H1 (cell line): ENCODE measurements at regions not wholly inside any gene's neighbourhood (a gene's known extent, or its start where the extent isn't known, plus 50 kb on each side); places are given as distances from the start of the nearest gene placed in this dataset.

Experiments
- CTCF ChIA-PET: fragments of 300-600 bp; sonication (Branson Sonifier 250); formaldehyde crosslinking; loops from one replicate; lab custom pipeline; 2021; ENCODE audit not compliant: partially characterized antibody; lab: Charles Lee
- POLR2A ChIA-PET: fragments of 300-600 bp; sonication (Branson Sonifier 250); formaldehyde crosslinking; loops from one replicate; lab custom pipeline; 2021; ENCODE audit warnings: inconsistent platforms; ENCODE audit not compliant: partially characterized antibody; lab: Charles Lee
- DNase-seq, 2 experiments: peaks; one replicate each; pipeline versions ENCODE4 v3.0.0 to v3.0.0-alpha.2; 2010 to 2022; ENCODE audit warnings: low spot score in 2 of 2, low read depth in 1 of 2, mixed read lengths in 1 of 2
- FAIRE-seq: peaks from 2 replicates; lab custom pipeline; 2011; peaks lifted over from hg19 to GRCh38; lab: Jason Lieb, UNC
- H2AFZ ChIP-seq: 2 replicates; pipeline ENCODE4 v1.8.1; 2012; ENCODE audit warnings: low read length, inconsistent platforms
- H2AK5ac ChIP-seq: 2 replicates; pipeline ENCODE4 v1.6.1; 2013; ENCODE audit warnings: low read depth, low read length
- H2BK120ac ChIP-seq: replicated peaks from 2 replicates; pipeline ENCODE3; 2013; ENCODE audit warnings: low read depth, low read length, inconsistent platforms
- H2BK12ac ChIP-seq: 2 replicates; pipeline ENCODE4 v1.6.1; 2013; ENCODE audit warnings: low read depth, low read length
- H2BK15ac ChIP-seq: 2 replicates; pipeline ENCODE4 v1.6.1; 2013; ENCODE audit warnings: low read length
- H2BK20ac ChIP-seq: 2 replicates; pipeline ENCODE4 v1.6.1; 2013; ENCODE audit warnings: low read length
- H2BK5ac ChIP-seq: 2 replicates; pipeline ENCODE4 v1.6.1; 2013; ENCODE audit warnings: low read depth, low read length
- H3K14ac ChIP-seq: 2 replicates; pipeline ENCODE4 v1.6.1; 2013; ENCODE audit warnings: inconsistent platforms; ENCODE audit not compliant: insufficient read length
- H3K18ac ChIP-seq: 2 replicates; pipeline ENCODE4 v1.6.1; 2013; ENCODE audit warnings: low read length; ENCODE audit errors: extremely low read depth
- H3K23ac ChIP-seq: 2 replicates; pipeline ENCODE4 v1.6.1; 2013; ENCODE audit warnings: inconsistent platforms; ENCODE audit not compliant: insufficient read length
- H3K23me2 ChIP-seq: 2 replicates; pipeline ENCODE4 v1.6.1; 2013; ENCODE audit warnings: low read depth, low read length
- H3K27ac ChIP-seq: 2 replicates; pipeline ENCODE4 v1.6.1; 2011; ENCODE audit warnings: low read depth, low read length, inconsistent platforms
- H3K27me3 ChIP-seq, 4 experiments: replicated peaks in 1 of 4; 1 replicate in 1 of 4; 2 replicates in 3 of 4; pipeline versions ENCODE4 v1.6.1 to v1.8.1; 2011 to 2013; ENCODE audit warnings: low read length in 3 of 4, mild to moderate bottlenecking in 3 of 4, inconsistent platforms in 2 of 4, mixed read lengths in 2 of 4, moderate library complexity in 1 of 4; ENCODE audit not compliant: control insufficient read depth in 3 of 4, insufficient read depth in 3 of 4; ENCODE audit errors: extremely low read depth in 1 of 4
- H3K36me3 ChIP-seq, 4 experiments: 2 replicates each; pipeline versions ENCODE4 v1.6.1 to v1.8.1; 2011 to 2013; ENCODE audit warnings: mild to moderate bottlenecking in 4 of 4, low read length in 3 of 4, moderate library complexity in 2 of 4, control low read depth in 1 of 4, inconsistent platforms in 1 of 4; ENCODE audit not compliant: insufficient read depth in 4 of 4, control insufficient read depth in 2 of 4
- H3K4ac ChIP-seq: replicated peaks from 2 replicates; pipeline ENCODE3; 2013; ENCODE audit warnings: low read length, low read depth, mixed read lengths, inconsistent platforms; ENCODE audit not compliant: insufficient read length
- H3K4me1 ChIP-seq, 4 experiments: replicated peaks in 1 of 4; 1 replicate in 1 of 4; 2 replicates in 3 of 4; pipeline versions ENCODE4 v1.6.1 to v1.8.1; 2011 to 2013; ENCODE audit warnings: low read length in 3 of 4, inconsistent platforms in 2 of 4, mixed read lengths in 1 of 4; ENCODE audit not compliant: insufficient read depth in 4 of 4, control insufficient read depth in 3 of 4
- H3K4me2 ChIP-seq, 2 experiments: 2 replicates each; pipeline versions ENCODE4 v1.6.1 to v1.8.1; 2011 to 2013; ENCODE audit warnings: low read depth in 2 of 2, low read length in 2 of 2, control low read depth in 1 of 2, inconsistent platforms in 1 of 2, mild to moderate bottlenecking in 1 of 2; ENCODE audit not compliant: insufficient read depth in 1 of 2
- H3K4me3 ChIP-seq, 4 experiments: fragments of 200-600, 300-600 bp in 1 of 4; sonication (generic), shearing (Covaris generic), sonication (Bioruptor Twin) in 1 of 4; 2 replicates each; pipeline versions ENCODE4 v1.5.1 to v1.8.1; 2011 to 2016; ENCODE audit warnings: low read length in 4 of 4, low read depth in 3 of 4, control low read depth in 2 of 4, inconsistent platforms in 2 of 4, mild to moderate bottlenecking in 2 of 4, mixed read lengths in 1 of 4, moderate library complexity in 1 of 4; ENCODE audit not compliant: insufficient read depth in 2 of 4; ENCODE audit errors: extremely low read depth in 1 of 4
- H3K56ac ChIP-seq: replicated peaks from 2 replicates; pipeline ENCODE3; 2013; ENCODE audit warnings: low read depth, mild to moderate bottlenecking, mixed read lengths, low read length, inconsistent platforms; ENCODE audit not compliant: insufficient read length
- H3K79me1 ChIP-seq: 2 replicates; pipeline ENCODE4 v1.6.1; 2013; ENCODE audit warnings: low read depth, low read length, control low read depth
- H3K79me2 ChIP-seq, 2 experiments: 2 replicates each; pipeline versions ENCODE4 v1.6.1 to v1.8.1; 2012 to 2013; ENCODE audit warnings: low read length in 2 of 2, mild to moderate bottlenecking in 2 of 2, inconsistent platforms in 1 of 2; ENCODE audit not compliant: insufficient read depth in 2 of 2, control insufficient read depth in 1 of 2
- H3K9ac ChIP-seq, 4 experiments: replicated peaks in 1 of 4; 1 replicate in 1 of 4; 2 replicates in 3 of 4; pipeline versions ENCODE4 v1.6.1 to v1.8.1; 2011 to 2013; ENCODE audit warnings: low read depth in 3 of 4, low read length in 3 of 4, control low read depth in 2 of 4, mild to moderate bottlenecking in 2 of 4, moderate library complexity in 2 of 4, inconsistent platforms in 1 of 4; ENCODE audit errors: extremely low read depth in 1 of 4
- H3K9me3 ChIP-seq, 2 experiments: 2 replicates each; pipeline versions ENCODE4 v1.6.1 to v1.8.1; 2012 to 2013; ENCODE audit warnings: mild to moderate bottlenecking in 2 of 2, moderate library complexity in 2 of 2, control low read depth in 1 of 2, inconsistent platforms in 1 of 2, low read depth in 1 of 2, low read length in 1 of 2, mixed read lengths in 1 of 2; ENCODE audit not compliant: insufficient read depth in 2 of 2
- H4K20me1 ChIP-seq, 2 experiments: replicated peaks in 1 of 2; 2 replicates each; pipeline versions ENCODE3 to v1.8.1; 2011 to 2013; ENCODE audit warnings: inconsistent platforms in 2 of 2, low read length in 2 of 2, mild to moderate bottlenecking in 1 of 2; ENCODE audit not compliant: insufficient read depth in 2 of 2, control insufficient read depth in 1 of 2
- H4K5ac ChIP-seq: 2 replicates; pipeline ENCODE4 v1.6.1; 2013; ENCODE audit warnings: low read length, low read depth, mixed read lengths, inconsistent platforms; ENCODE audit not compliant: insufficient read length
- H4K8ac ChIP-seq: 2 replicates; pipeline ENCODE4 v1.8.0; 2013; ENCODE audit warnings: mild to moderate bottlenecking, moderate library complexity, low read length, inconsistent platforms; ENCODE audit not compliant: insufficient read depth; ENCODE audit errors: extremely low read depth
- H4K91ac ChIP-seq: replicated peaks from 2 replicates; pipeline ENCODE3; 2013; ENCODE audit warnings: low read length, mixed read lengths, inconsistent platforms; ENCODE audit not compliant: insufficient read length
- CBX8 ChIP-seq: fragments of 300-800, 300-1000 bp; sonication (generic); IDR thresholded peaks from 2 replicates; pipeline ENCODE4 v1.7.1; 2016; ENCODE audit warnings: low read depth, low read length, borderline replicate concordance
- HDAC2 ChIP-seq, 2 experiments: fragments of 300-600 bp in 1 of 2; sonication (generic) in 1 of 2; IDR thresholded peaks; 2 replicates each; pipeline ENCODE4 v1.6.1; 2011 to 2012; ENCODE audit warnings: low read depth in 2 of 2, low read length in 2 of 2, mild to moderate bottlenecking in 2 of 2, moderate library complexity in 2 of 2, borderline replicate concordance in 1 of 2, inconsistent platforms in 1 of 2
- HDAC6 ChIP-seq: IDR thresholded peaks from one replicate; pipeline ENCODE4 v1.7.1; 2012; ENCODE audit warnings: low read depth, mild to moderate bottlenecking, inconsistent platforms, low read length, moderate library complexity
- JUN ChIP-seq: IDR thresholded peaks from 2 replicates; pipeline ENCODE4 v1.6.1; 2011; ENCODE audit warnings: low read depth, mild to moderate bottlenecking, improper control_type of control experiment, low read length
- JUND ChIP-seq: IDR thresholded peaks from 2 replicates; pipeline ENCODE4 v1.6.1; 2011; ENCODE audit warnings: mild to moderate bottlenecking, improper control_type of control experiment, low read length
- NANOG ChIP-seq: IDR thresholded peaks from 2 replicates; pipeline ENCODE4 v1.6.1; 2011; ENCODE audit warnings: low read length, low read depth, mild to moderate bottlenecking, inconsistent platforms; ENCODE audit not compliant: insufficient read depth, poor library complexity, severe bottlenecking
- POLR2A ChIP-seq, 2 experiments: IDR thresholded peaks; 1 replicate in 1 of 2; 2 replicates in 1 of 2; pipeline ENCODE4 v1.6.1; 2011; ENCODE audit warnings: low read depth in 2 of 2, low read length in 2 of 2, mild to moderate bottlenecking in 2 of 2; ENCODE audit errors: control extremely low read depth in 1 of 2
- POLR2AphosphoS5 ChIP-seq: IDR thresholded peaks from 2 replicates; pipeline ENCODE4 v1.6.1; 2011; ENCODE audit warnings: low read depth, low read length
- SIN3A ChIP-seq, 2 experiments: IDR thresholded peaks in 1 of 2; conservative IDR thresholded peaks in 1 of 2; 2 replicates each; pipeline ENCODE4 v1.6.1; 2011 to 2012; ENCODE audit warnings: low read length in 2 of 2, improper control_type of control experiment in 1 of 2, low read depth in 1 of 2, mild to moderate bottlenecking in 1 of 2
- SIRT6 ChIP-seq: IDR thresholded peaks from one replicate; pipeline ENCODE4 v1.7.1; 2012; ENCODE audit warnings: low read length, inconsistent platforms
- SIX5 ChIP-seq: IDR thresholded peaks from 2 replicates; pipeline ENCODE4 v1.6.1; 2011; ENCODE audit warnings: mild to moderate bottlenecking, low read depth, low read length
- SP1 ChIP-seq: IDR thresholded peaks from 2 replicates; pipeline ENCODE4 v1.6.1; 2011; ENCODE audit warnings: low read depth, low read length
- SP2 ChIP-seq: IDR thresholded peaks from 2 replicates; pipeline ENCODE4 v1.6.1; 2012; ENCODE audit warnings: mild to moderate bottlenecking, low read length, inconsistent platforms
- SP4 ChIP-seq: IDR thresholded peaks from 2 replicates; pipeline ENCODE4 v1.6.1; 2012; ENCODE audit warnings: low read length, inconsistent platforms
- SUZ12 ChIP-seq: fragments of 200-600 bp; sonication (generic); IDR thresholded peaks from 2 replicates; pipeline ENCODE4 v1.6.1; 2012; ENCODE audit warnings: mild to moderate bottlenecking, inconsistent platforms, low read length, moderate library complexity, mixed read lengths
- TAF1 ChIP-seq: IDR thresholded peaks from 2 replicates; pipeline ENCODE4 v1.6.1; 2011; ENCODE audit warnings: mild to moderate bottlenecking, low read depth, low read length
- ZNF274 ChIP-seq: IDR thresholded peaks from 2 replicates; pipeline ENCODE4 v1.7.0; 2012; ENCODE audit warnings: low read length, borderline replicate concordance; ENCODE audit errors: extremely low read depth
- WGBS, 2 experiments: shearing (Covaris generic) in 1 of 2; methylation state at CpG; one replicate each; pipeline versions ENCODE4 v1.1.6 to v1.1.7; 2013 to 2015; ENCODE audit warnings: low lambda C conversion rate in 2 of 2, mixed read lengths in 2 of 2, inconsistent platforms in 1 of 2, low coverage in 1 of 2, missing lambda C conversion rate in 1 of 2; ENCODE audit not compliant: insufficient replicate concordance in 2 of 2, insufficient coverage in 1 of 2, insufficient read length in 1 of 2; ENCODE audit errors: extremely low coverage in 1 of 2, missing lambda C conversion rate in 1 of 2; 5-methylcytosine and 5-hydroxymethylcytosine counted together

DNA sequence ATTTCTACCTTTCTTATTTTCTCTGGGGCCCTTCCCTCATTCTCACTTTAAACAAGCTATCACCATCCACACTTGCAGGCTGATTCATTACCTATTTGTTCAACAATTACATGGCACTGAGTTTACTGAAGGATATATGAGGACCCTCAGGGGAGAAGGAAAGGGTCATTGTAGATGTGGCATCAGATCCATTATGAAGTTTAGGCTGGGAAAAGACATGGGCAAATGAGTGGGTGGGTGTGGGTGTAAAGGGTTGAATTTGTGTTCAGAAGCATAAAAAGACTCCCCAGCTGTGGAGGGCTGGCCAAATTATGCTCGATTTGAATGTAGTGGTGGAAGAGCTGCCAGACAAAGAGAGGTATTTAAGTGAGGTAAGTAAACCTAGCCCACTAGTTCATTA lies 55.9 kb upstream of the MTAP start:
- no peak overlapping the region for H3K4me2 ChIP-seq
- peaks cover 8 to 9% of the 10 kb centered on the region in 2 experiments for H4K20me1 ChIP-seq
- peaks cover 43 to 88% (median 69%) of the 10 kb centered on the region in 4 experiments for H3K27me3 ChIP-seq
- no peak overlapping the region for H3K14ac ChIP-seq
- H3K79me2 ChIP-seq = no peaks in the 10 kb centered on the region
- H3K56ac ChIP-seq = no peak overlapping the region
- no peak overlapping the region for H4K91ac ChIP-seq
- H3K9me3 ChIP-seq = no peaks in the 10 kb centered on the region
- no peaks in the 10 kb centered on the region for H3K79me1 ChIP-seq
- no peak overlapping the region for H3K4ac ChIP-seq
- no peak overlapping the region for H3K18ac ChIP-seq
- 75% methylated on average over 1 of the region's 1 CpG; no CpG with 5 or more reads in 1 of the 2 experiments for WGBS, 2 experiments
- no peak for DNase-seq
- H2BK15ac ChIP-seq = no peak overlapping the region
- H3K23me2 ChIP-seq = no peaks in the 10 kb centered on the region
- no peak overlapping the region for H2AFZ ChIP-seq
- no peak for FAIRE-seq
- no peak overlapping the region for H3K9ac ChIP-seq
- H2BK120ac ChIP-seq = no peak overlapping the region
- ChIA-PET CTCF (interaction anchor here (1.4 kb wide), 1 partner anchor 280 kb away, joined by 3 read pairs; no protein-coding TSS in a partner anchor), POLR2A (no interaction called here)
- H2BK12ac ChIP-seq = no peak overlapping the region
- no peak overlapping the region for H3K23ac ChIP-seq
- H2BK5ac ChIP-seq = no peak overlapping the region
- no peaks in the 10 kb centered on the region for H3K4me1 ChIP-seq
- H2AK5ac ChIP-seq = no peak overlapping the region
- H3K27ac ChIP-seq = no peak overlapping the region
- H2BK20ac ChIP-seq = no peak overlapping the region
- H3K36me3 ChIP-seq = no peaks in the 10 kb centered on the region
- H4K5ac ChIP-seq = no peak overlapping the region
- H4K8ac ChIP-seq = no peak overlapping the region
- H3K4me3 ChIP-seq = no peak overlapping the region
- TF ChIP-seq HDAC2 (IDR thresholded peaks at IDR 0.05; ENCODE audit: borderline replicate concordance in 1 of 2, low read depth in 2 of 2, low read length in 2 of 2) (no peak), ZNF274 (no peak), SP1 (no peak), JUND (no peak), JUN (no peak), SIN3A (conservative IDR thresholded peaks at IDR 0.05 in 1 of 2, IDR thresholded peaks at IDR 0.05 in 1 of 2; ENCODE audit: low read depth in 1 of 2, low read length in 2 of 2) (no peak), HDAC6 (no peak), SUZ12 (no peak), NANOG (no peak), SIX5 (no peak), TAF1 (no peak), SP2 (no peak), POLR2AphosphoS5 (no peak), SP4 (no peak), SIRT6 (no peak), POLR2A (IDR thresholded peaks at IDR 0.05; ENCODE audit: control extremely low read depth in 1 of 2, low read depth in 2 of 2, low read length in 2 of 2) (no peak), CBX8 (no peak)
